Karpas-422 (cell line): ENCODE measurements at regions not wholly inside any gene's neighbourhood (a gene's known extent, or its start where the extent isn't known, plus 50 kb on each side); places are given as distances from the start of the nearest gene placed in this dataset.

ENCODE experiments used
- DNase-seq: peaks from one replicate; pipeline ENCODE4 v3.0.0-alpha.2; 2015
- H2AFZ ChIP-seq: fragments of 200-600 bp; sonication (generic); 2 replicates; pipeline ENCODE4 v1.6.1; 2014; ENCODE audit warnings: antibody characterized with exemption, low read length, mixed read lengths
- H3K27ac ChIP-seq: fragments of 200-600 bp; sonication (generic); 2 replicates; pipeline ENCODE4 v1.5.1; 2014; ENCODE audit warnings: mild to moderate bottlenecking, low read length, moderate library complexity
- H3K27me3 ChIP-seq: fragments of 200-600 bp; sonication (generic); 2 replicates; pipeline ENCODE4 v1.6.1; 2014; ENCODE audit warnings: low read length, mixed read lengths
- H3K36me3 ChIP-seq: fragments of 200-600 bp; sonication (generic); 2 replicates; pipeline ENCODE4 v1.6.1; 2014; ENCODE audit warnings: low read length, mixed read lengths; ENCODE audit not compliant: insufficient read depth
- H3K4me1 ChIP-seq: fragments of 200-600 bp; sonication (generic); 2 replicates; pipeline ENCODE4 v1.6.1; 2014; ENCODE audit warnings: mild to moderate bottlenecking, low read length, mixed read lengths
- H3K4me2 ChIP-seq: fragments of 200-600 bp; sonication (generic); 2 replicates; pipeline ENCODE4 v1.6.1; 2014; ENCODE audit warnings: low read length, low read depth, mild to moderate bottlenecking; ENCODE audit not compliant: poor library complexity, severe bottlenecking
- H3K4me3 ChIP-seq: fragments of 200-600 bp; sonication (generic); 2 replicates; pipeline ENCODE4 v1.5.1; 2014; ENCODE audit warnings: mild to moderate bottlenecking, antibody characterized with exemption, low read length, mixed read lengths
- H3K79me2 ChIP-seq: fragments of 200-600 bp; sonication (generic); 2 replicates; pipeline ENCODE4 v1.6.1; 2014; ENCODE audit warnings: mild to moderate bottlenecking, low read length, mixed read lengths
- H3K9ac ChIP-seq: fragments of 200-600 bp; sonication (generic); 2 replicates; pipeline ENCODE4 v1.6.0; 2014; ENCODE audit warnings: low read length
- H3K9me2 ChIP-seq: fragments of 200-600 bp; sonication (generic), shearing (Covaris generic); replicated peaks from 2 replicates; pipeline ENCODE4 v1.6.0; 2014; ENCODE audit warnings: mild to moderate bottlenecking, low read length, moderate library complexity; ENCODE audit not compliant: insufficient read depth
- H3K9me3 ChIP-seq: fragments of 300-700, 200-600 bp; sonication (generic); 2 replicates; pipeline ENCODE4 v1.6.1; 2014; ENCODE audit warnings: low read length, mixed read lengths
- H4K20me1 ChIP-seq: fragments of 200-600 bp; sonication (generic); 2 replicates; pipeline ENCODE4 v1.6.1; 2014; ENCODE audit warnings: mild to moderate bottlenecking, antibody characterized with exemption, low read length, low read depth; ENCODE audit not compliant: insufficient read depth

DNA sequence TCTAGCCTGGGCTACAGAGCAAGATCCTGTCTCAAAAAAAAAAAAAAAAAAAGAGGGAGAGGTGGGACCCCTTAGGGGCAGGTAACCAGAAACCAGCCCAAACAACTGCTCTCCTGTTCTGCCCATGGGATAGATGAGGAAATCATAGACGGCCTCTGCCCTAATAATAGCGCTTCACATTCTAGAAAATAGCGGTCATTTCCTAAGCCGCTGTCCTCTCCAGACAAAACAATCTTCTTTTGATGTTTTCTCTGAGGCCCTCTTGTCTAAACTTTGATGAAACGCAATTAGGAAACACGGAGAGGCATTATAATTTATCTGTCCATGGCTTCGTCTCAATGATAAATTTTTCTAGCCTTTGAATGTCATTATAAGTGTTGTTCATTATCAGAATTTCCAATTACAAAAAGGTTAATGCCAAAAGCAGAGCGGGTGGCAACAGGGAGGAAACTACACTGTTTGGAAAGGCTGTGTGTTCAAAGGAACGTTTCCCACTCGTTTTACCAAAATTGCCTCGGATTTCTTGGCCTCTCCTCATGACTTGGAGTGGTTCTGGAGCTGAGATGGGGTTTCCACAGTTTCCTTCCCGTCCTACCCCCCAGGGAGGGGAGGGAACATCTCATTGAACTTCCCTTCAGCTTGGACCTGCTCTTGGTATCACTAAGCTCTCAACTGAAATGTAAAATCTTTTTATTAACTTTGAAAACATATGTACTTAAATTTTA, 151.6 kb upstream of the ZNF236 start:
- no peak overlapping the region for H3K9ac ChIP-seq
- H4K20me1 ChIP-seq = no peaks in the 10 kb centered on the region
- H3K9me2 ChIP-seq = no peaks in the 10 kb centered on the region
- H3K36me3 ChIP-seq = no peaks in the 10 kb centered on the region
- no peak for DNase-seq
- no peaks in the 10 kb centered on the region for H3K27me3 ChIP-seq
- no peak overlapping the region for H3K27ac ChIP-seq
- H2AFZ ChIP-seq = no peak overlapping the region
- H3K4me3 ChIP-seq = no peak overlapping the region
- H3K79me2 ChIP-seq = no peaks in the 10 kb centered on the region
- no peak overlapping the region for H3K4me2 ChIP-seq
- H3K4me1 ChIP-seq = no peaks in the 10 kb centered on the region
- no peaks in the 10 kb centered on the region for H3K9me3 ChIP-seq

DNA sequence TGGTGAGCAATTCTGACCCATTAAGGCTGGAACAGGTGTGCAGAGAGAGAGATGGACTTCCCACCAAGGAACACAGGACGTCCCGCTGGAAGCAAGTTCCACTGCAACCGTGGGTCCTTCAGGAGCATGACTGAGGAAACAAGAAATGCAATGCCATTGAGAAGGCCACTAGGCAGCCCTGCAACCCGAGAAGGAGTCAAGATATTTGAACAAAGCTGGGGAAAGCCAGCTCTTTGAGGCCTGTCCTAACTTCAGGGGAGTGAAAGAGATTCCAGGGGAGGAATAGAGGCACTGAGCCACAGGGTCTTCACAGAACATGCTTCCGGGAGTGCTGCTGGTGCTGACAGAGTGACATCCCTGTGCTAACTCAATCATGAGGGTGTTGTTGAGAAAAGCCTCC, 153.8 kb upstream of the ZNF236 start:
- Histone ChIP-seq H3K36me3 (no peaks in the 10 kb centered on the region), H3K4me1 (no peaks in the 10 kb centered on the region), H3K79me2 (no peaks in the 10 kb centered on the region), H3K9ac (no peak overlapping the region), H3K9me3 (no peaks in the 10 kb centered on the region), H3K27me3 (no peaks in the 10 kb centered on the region), H3K9me2 (no peaks in the 10 kb centered on the region), H3K27ac (no peak overlapping the region), H4K20me1 (no peaks in the 10 kb centered on the region), H3K4me2 (no peak overlapping the region), H2AFZ (no peak overlapping the region), H3K4me3 (no peak overlapping the region)
- no peak for DNase-seq

GRCh38 chr18:76668119-76668518, 154.2 kb upstream of the ZNF236 start:
- H3K79me2 ChIP-seq = no peaks in the 10 kb centered on the region
- H3K27me3 ChIP-seq = no peaks in the 10 kb centered on the region
- no peak overlapping the region for H2AFZ ChIP-seq
- no peaks in the 10 kb centered on the region for H3K36me3 ChIP-seq
- H3K9me3 ChIP-seq = no peaks in the 10 kb centered on the region
- DNase-seq = no peak
- H3K27ac ChIP-seq = no peak overlapping the region
- H4K20me1 ChIP-seq = no peaks in the 10 kb centered on the region
- no peak overlapping the region for H3K9ac ChIP-seq
- H3K4me3 ChIP-seq = no peak overlapping the region
- H3K4me1 ChIP-seq = no peaks in the 10 kb centered on the region
- no peak overlapping the region for H3K4me2 ChIP-seq
- no peaks in the 10 kb centered on the region for H3K9me2 ChIP-seq

DNA sequence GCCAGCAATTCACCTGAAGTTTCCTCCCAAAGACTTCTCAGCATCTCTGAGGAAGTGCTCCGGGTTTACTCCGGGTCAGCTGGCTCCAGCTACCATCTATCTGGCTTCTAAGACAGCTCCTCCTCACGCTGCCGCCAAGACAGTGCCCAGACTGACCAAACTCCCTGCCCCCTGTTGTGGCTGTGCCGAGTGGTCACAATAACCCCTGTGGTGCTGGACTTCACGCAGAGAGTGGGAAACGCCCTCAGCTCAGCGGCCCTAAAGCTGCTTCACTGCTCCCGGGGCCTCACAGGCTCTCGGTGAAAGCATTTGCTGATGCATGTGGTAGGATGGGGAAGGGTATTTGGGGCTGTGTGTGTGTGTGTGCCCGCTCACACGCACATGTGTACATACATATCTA, 154.8 kb upstream of the ZNF236 start:
- no peak overlapping the region for H2AFZ ChIP-seq
- no peaks in the 10 kb centered on the region for H3K9me2 ChIP-seq
- no peak overlapping the region for H3K4me3 ChIP-seq
- H3K4me1 ChIP-seq = no peaks in the 10 kb centered on the region
- no peaks in the 10 kb centered on the region for H3K27me3 ChIP-seq
- no peak overlapping the region for H3K9ac ChIP-seq
- no peaks in the 10 kb centered on the region for H3K36me3 ChIP-seq
- H3K79me2 ChIP-seq = no peaks in the 10 kb centered on the region
- no peaks in the 10 kb centered on the region for H3K9me3 ChIP-seq
- no peak for DNase-seq
- no peak overlapping the region for H3K27ac ChIP-seq
- H3K4me2 ChIP-seq = no peak overlapping the region
- H4K20me1 ChIP-seq = no peaks in the 10 kb centered on the region

DNA sequence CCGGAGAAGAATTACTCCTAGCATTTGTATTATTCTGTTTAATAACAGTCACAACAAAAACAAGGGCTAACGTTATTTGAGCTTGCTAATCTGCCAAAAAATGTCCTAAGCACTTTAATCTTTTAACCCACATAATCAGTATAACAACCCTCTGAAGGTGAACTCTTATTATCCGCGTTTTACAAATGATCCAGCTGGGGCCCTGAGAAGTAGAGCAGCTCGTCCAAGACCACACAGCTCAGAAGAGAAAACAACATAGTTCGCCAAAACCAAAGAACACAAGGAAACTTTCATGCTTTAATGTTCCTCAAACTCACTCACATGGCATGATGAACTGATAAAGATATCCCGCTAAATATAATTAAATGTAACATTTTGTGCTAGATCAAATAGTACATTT, 159.7 kb upstream of the ZNF236 start:
- no peak overlapping the region for H3K9ac ChIP-seq
- H3K27me3 ChIP-seq = no peaks in the 10 kb centered on the region
- no peak for DNase-seq
- H3K9me2 ChIP-seq = no peaks in the 10 kb centered on the region
- no peaks in the 10 kb centered on the region for H3K9me3 ChIP-seq
- no peaks in the 10 kb centered on the region for H3K36me3 ChIP-seq
- no peak overlapping the region for H3K4me3 ChIP-seq
- H4K20me1 ChIP-seq = no peaks in the 10 kb centered on the region
- H3K79me2 ChIP-seq = no peaks in the 10 kb centered on the region
- no peak overlapping the region for H3K27ac ChIP-seq
- 0 out of 2 replicates have a peak, but pooled peaks cover 2% of the 10 kb centered on the region for H3K4me1 ChIP-seq
- H3K4me2 ChIP-seq = no peak overlapping the region
- no peak overlapping the region for H2AFZ ChIP-seq

GRCh38 chr18:76660571-76661192, 161.7 kb upstream of the ZNF236 start:
- no peaks in the 10 kb centered on the region for H3K27me3 ChIP-seq

DNA sequence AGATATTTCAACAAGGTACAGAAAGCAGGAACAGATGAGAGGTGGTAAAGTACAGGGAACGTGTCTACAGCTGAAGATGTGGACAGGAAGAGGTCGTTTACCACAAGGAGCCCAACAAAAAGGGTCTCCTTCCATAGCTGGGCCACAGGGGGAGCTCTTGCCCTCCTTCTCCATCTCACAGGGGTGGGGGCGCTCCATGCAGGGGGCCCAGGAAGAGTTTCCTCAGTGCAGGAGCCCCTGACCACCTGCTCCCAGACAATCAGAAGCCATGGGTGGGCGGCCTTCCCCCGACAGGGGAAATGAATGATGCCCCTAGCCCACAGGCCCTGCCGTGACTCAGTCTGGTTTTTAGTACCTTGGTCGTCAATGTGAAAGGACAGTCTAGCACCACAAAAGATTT, 163.6 kb upstream of the ZNF516 start:
- H3K36me3 ChIP-seq = no peaks in the 10 kb centered on the region
- H3K9me3 ChIP-seq = no peaks in the 10 kb centered on the region
- H3K4me3 ChIP-seq = no peak overlapping the region
- no peaks in the 10 kb centered on the region for H3K27me3 ChIP-seq
- H3K4me1 ChIP-seq = peaks cover 7% of the 10 kb centered on the region
- H3K4me2 ChIP-seq = no peak overlapping the region
- H3K9ac ChIP-seq = no peak overlapping the region
- H3K9me2 ChIP-seq = no peaks in the 10 kb centered on the region
- peak; percentile 80 for DNase-seq
- no peak overlapping the region for H2AFZ ChIP-seq
- no peaks in the 10 kb centered on the region for H3K79me2 ChIP-seq
- no peaks in the 10 kb centered on the region for H4K20me1 ChIP-seq
- no peak overlapping the region for H3K27ac ChIP-seq

More at GRCh38 chr18:76660571-76661192, 161.7 kb upstream of the ZNF236 start:
- Histone ChIP-seq H3K4me3 (no peak overlapping the region), H3K4me2 (no peak overlapping the region), H4K20me1 (no peaks in the 10 kb centered on the region), H2AFZ (no peak overlapping the region), H3K9me3 (no peaks in the 10 kb centered on the region), H3K9me2 (no peaks in the 10 kb centered on the region), H3K36me3 (no peaks in the 10 kb centered on the region), H3K27ac (no peak overlapping the region), H3K79me2 (no peaks in the 10 kb centered on the region), H3K4me1 (0 out of 2 replicates have a peak, but pooled peaks cover 2% of the 10 kb centered on the region), H3K9ac (no peak overlapping the region)
- DNase-seq = no peak

DNA sequence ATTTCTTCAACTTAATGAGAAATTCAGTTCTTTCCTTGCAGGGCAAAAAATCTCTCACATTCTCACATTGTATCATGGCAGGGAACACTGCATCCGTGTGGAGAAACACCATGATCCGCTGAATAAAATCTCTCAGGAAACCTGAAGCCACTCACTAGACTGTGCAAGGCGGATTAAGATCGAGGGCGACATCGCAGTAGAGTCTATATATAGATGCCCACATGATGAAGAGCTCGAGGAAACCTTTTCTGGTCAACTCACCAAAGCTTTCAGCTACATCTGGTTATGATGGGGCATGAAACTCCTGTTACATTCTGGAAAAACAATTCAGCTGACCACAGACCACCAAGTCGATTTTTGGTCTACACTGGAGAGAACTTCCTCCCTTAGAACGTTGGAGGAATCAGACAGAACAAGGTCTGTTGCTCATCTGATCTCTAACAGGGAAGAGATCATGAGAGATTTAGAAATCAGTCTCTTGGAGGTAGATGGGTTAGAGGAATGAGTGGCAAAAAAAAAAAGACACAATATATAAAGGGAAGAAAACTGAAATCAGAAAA, 162.9 kb upstream of the ZNF516 start:
- no peak overlapping the region for H3K4me2 ChIP-seq
- H3K4me3 ChIP-seq = no peak overlapping the region
- no peak overlapping the region for H3K9ac ChIP-seq
- no peak overlapping the region for H2AFZ ChIP-seq
- no peaks in the 10 kb centered on the region for H3K79me2 ChIP-seq
- H3K9me2 ChIP-seq = no peaks in the 10 kb centered on the region
- no peaks in the 10 kb centered on the region for H3K36me3 ChIP-seq
- H3K27me3 ChIP-seq = no peaks in the 10 kb centered on the region
- DNase-seq = no peak
- H4K20me1 ChIP-seq = no peaks in the 10 kb centered on the region
- peaks cover 8% of the 10 kb centered on the region for H3K4me1 ChIP-seq
- H3K9me3 ChIP-seq = no peaks in the 10 kb centered on the region
- no peak overlapping the region for H3K27ac ChIP-seq
